A549 (cell line): ENCODE measurements at regions not wholly inside any gene's neighbourhood (a gene's known extent, or its start where the extent isn't known, plus 50 kb on each side); places are given as distances from the start of the nearest gene placed in this dataset.

Source experiments
- ATAC-seq, 2 experiments: fragments of 200-7000 bp in 1 of 2; fragments of >200 bp in 1 of 2; cut with Nextera tagmentation in 1 of 2; cut with Tn5 transposase in 1 of 2; 3 replicates each; pipeline versions ENCODE4 v1.8.0 to v1.9.1; 2018 to 2020; ENCODE audit warnings: mild to moderate bottlenecking in 1 of 2, moderate library complexity in 1 of 2
- CTCF ChIA-PET: fragments of 300-600 bp; sonication (Branson Sonifier 250); formaldehyde crosslinking; extraction: SDS; loops from one replicate; lab custom pipeline; 2021; ENCODE audit warnings: antibody characterized with exemption, inconsistent platforms; lab: Yijun Ruan, JAX
- POLR2A ChIA-PET: fragments of 350-600 bp; formaldehyde crosslinking; extraction: SDS; loops from one replicate; lab custom pipeline; 2021; ENCODE audit warnings: antibody characterized with exemption, inconsistent platforms; lab: Yijun Ruan, JAX
- DNase-seq, 2 experiments: peaks; one replicate each; pipeline versions ENCODE4 v3.0.0 to v3.0.0-alpha.2; 2011 to 2016; ENCODE audit warnings: low read depth in 1 of 2, low spot score in 1 of 2
- FAIRE-seq: peaks from 2 replicates; lab custom pipeline; 2011; peaks lifted over from hg19 to GRCh38; lab: Jason Lieb, UNC
- H3K27ac ChIP-seq, 2 experiments: fragments of >200 bp; sonication (Bioruptor Twin); formaldehyde crosslinking; 3 replicates each; pipeline ENCODE4 v1.5.1; 2016 to 2017
- H3K4me1 ChIP-seq: fragments of >200 bp; sonication (Bioruptor Twin); formaldehyde crosslinking; 3 replicates; pipeline ENCODE4 v1.6.1; 2016
- H3K4me2 ChIP-seq: fragments of >200 bp; sonication (Bioruptor Twin); formaldehyde crosslinking; 3 replicates; pipeline ENCODE4 v1.6.1; 2016
- H3K4me3 ChIP-seq: fragments of >200 bp; sonication (Bioruptor Twin); formaldehyde crosslinking; 3 replicates; pipeline ENCODE4 v1.5.1; 2016
- H3K9me3 ChIP-seq: fragments of >200 bp; sonication (Bioruptor Twin); formaldehyde crosslinking; 3 replicates; pipeline ENCODE4 v1.6.1; 2016
- BCL3 ChIP-seq: fragments of >200 bp; sonication (Bioruptor Twin); formaldehyde crosslinking; IDR thresholded peaks from 3 replicates; pipeline ENCODE4 v1.6.1; 2016
- BHLHE40 ChIP-seq: IDR thresholded peaks from 2 replicates; pipeline ENCODE4 v1.6.1; 2012; ENCODE audit warnings: low read depth, low read length, inconsistent platforms
- CBX2 ChIP-seq: fragments of 200-600 bp; sonication (generic); IDR thresholded peaks from 2 replicates; pipeline ENCODE4 v1.6.1; 2016; ENCODE audit warnings: low read depth, mild to moderate bottlenecking, borderline replicate concordance
- CBX8 ChIP-seq: fragments of 200-600 bp; sonication (generic); IDR thresholded peaks from 2 replicates; pipeline ENCODE4 v1.6.1; 2016
- CEBPB ChIP-seq, 2 experiments: fragments of >200 bp in 1 of 2; sonication (Bioruptor Twin) in 1 of 2; formaldehyde crosslinking in 1 of 2; IDR thresholded peaks; 2 replicates each; pipeline ENCODE4 v1.6.1; 2012 to 2016
- CHD2 ChIP-seq: fragments of 150-350 bp; IDR thresholded peaks from 2 replicates; pipeline ENCODE4 v1.6.1; 2014; ENCODE audit warnings: low read length; ENCODE audit not compliant: partially characterized antibody
- E2F6 ChIP-seq: IDR thresholded peaks from 2 replicates; pipeline ENCODE4 v1.6.1; 2012; ENCODE audit warnings: low read depth, borderline replicate concordance
- EHF ChIP-seq: fragments of 250-450 bp; sonication (Bioruptor Pico); IDR thresholded peaks from 2 replicates; pipeline ENCODE4 v1.5.0; 2020; ENCODE audit warnings: mild to moderate bottlenecking
- ESRRA ChIP-seq: fragments of 150-350 bp; IDR thresholded peaks from 2 replicates; pipeline ENCODE4 v1.6.1; 2014; ENCODE audit warnings: mild to moderate bottlenecking, low read length, borderline replicate concordance
- FOSL2 ChIP-seq, 2 experiments: fragments of 450-650 bp in 1 of 2; fragments of >200 bp in 1 of 2; sonication (Bioruptor Twin) in 1 of 2; formaldehyde crosslinking; IDR thresholded peaks; 2 replicates each; pipeline versions ENCODE4 v1.5.0 to v1.6.1; 2016 to 2020; ENCODE audit warnings: mild to moderate bottlenecking in 1 of 2, moderate library complexity in 1 of 2
- HDAC2 ChIP-seq: fragments of 200-600 bp; sonication (generic); IDR thresholded peaks from 2 replicates; pipeline ENCODE4 v1.6.1; 2016
- HES2 ChIP-seq: fragments of >200 bp; sonication (Bioruptor Twin); formaldehyde crosslinking; IDR thresholded peaks from 2 replicates; pipeline ENCODE4 v1.6.1; 2016
- HEYL ChIP-seq: fragments of 250-450 bp; sonication (Bioruptor Pico); IDR thresholded peaks from 2 replicates; pipeline ENCODE4 v1.8.0; 2021; ENCODE audit warnings: mild to moderate bottlenecking, moderate library complexity
- JUNB ChIP-seq: fragments of >200 bp; sonication (Bioruptor Twin); formaldehyde crosslinking; IDR thresholded peaks from 2 replicates; pipeline ENCODE4 v1.6.1; 2016
- MAFK ChIP-seq: fragments of 450-650 bp; IDR thresholded peaks from 2 replicates; pipeline ENCODE4 v1.6.1; 2014; ENCODE audit not compliant: partially characterized antibody
- MYC ChIP-seq: IDR thresholded peaks from 2 replicates; pipeline ENCODE4 v1.6.1; 2012; ENCODE audit warnings: mild to moderate bottlenecking, inconsistent platforms, low read length, improper control_type of control experiment, borderline replicate concordance
- NR3C1 ChIP-seq: fragments of >200 bp; sonication (Bioruptor Twin); formaldehyde crosslinking; IDR thresholded peaks from 3 replicates; pipeline ENCODE4 v1.6.1; 2017
- PHF8 ChIP-seq: fragments of 200-600 bp; sonication (generic); IDR thresholded peaks from 2 replicates; pipeline ENCODE4 v1.6.1; 2016; ENCODE audit warnings: low read depth, mild to moderate bottlenecking, antibody characterized with exemption, moderate library complexity, borderline replicate concordance
- POLR2A ChIP-seq: IDR thresholded peaks from 2 replicates; pipeline ENCODE4 v1.6.1; 2012; ENCODE audit warnings: mild to moderate bottlenecking, low read length
- POLR2AphosphoS2 ChIP-seq: conservative IDR thresholded peaks from 2 replicates; pipeline ENCODE4 v1.6.1; 2012; ENCODE audit warnings: low read length, improper control_type of control experiment, inconsistent platforms
- RARB ChIP-seq: fragments of 250-450 bp; sonication (Bioruptor Pico); IDR thresholded peaks from 2 replicates; pipeline ENCODE4 v1.8.0; 2021; ENCODE audit warnings: mild to moderate bottlenecking, moderate library complexity
- RCOR1 ChIP-seq: fragments of 150-350 bp; IDR thresholded peaks from 2 replicates; pipeline ENCODE4 v1.6.1; 2014; ENCODE audit warnings: antibody characterized with exemption, low read length, low read depth
- SREBF2 ChIP-seq: fragments of 450-650 bp; IDR thresholded peaks from 2 replicates; pipeline ENCODE4 v1.6.1; 2014; ENCODE audit warnings: mild to moderate bottlenecking, moderate library complexity
- USF2 ChIP-seq: fragments of 450-650 bp; IDR thresholded peaks from 2 replicates; pipeline ENCODE4 v1.6.1; 2014; ENCODE audit warnings: antibody characterized with exemption
- ZFP36 ChIP-seq: fragments of 450-650 bp; IDR thresholded peaks from 2 replicates; pipeline ENCODE4 v1.6.1; 2014; ENCODE audit warnings: borderline replicate concordance; ENCODE audit not compliant: partially characterized antibody
- ZSCAN20 ChIP-seq: fragments of 250-450 bp; sonication (Bioruptor Pico); IDR thresholded peaks from 2 replicates; pipeline ENCODE4 v1.8.0; 2022; ENCODE audit warnings: mild to moderate bottlenecking, moderate library complexity
- WGBS: methylation state at CpG from one replicate; pipeline ENCODE4 v1.1.6; 2017; ENCODE audit errors: missing lambda C conversion rate; 5-methylcytosine and 5-hydroxymethylcytosine counted together

GRCh38 chr20:16209951-16210361, 363.3 kb downstream of the KIF16B start (continued):
- no peak for TF ChIP-seq BCL3
- TF ChIP-seq FOSL2 (IDR thresholded peaks at IDR 0.05): no peak
- TF ChIP-seq FOSL2 (CRISPR knock-in tag; IDR thresholded peaks at IDR 0.05): no peak
- TF ChIP-seq RCOR1: no peak
- TF ChIP-seq BHLHE40: no peak

GRCh38 chr20:16209357-16209756, 363.9 kb downstream of the KIF16B start:
- Histone ChIP-seq H3K4me1 (no peaks in the 10 kb centered on the region), H3K4me3 (no peak overlapping the region), H3K9me3 (no peaks in the 10 kb centered on the region), H3K27ac (no peak overlapping the region), H3K4me2 (no peak overlapping the region)
- ATAC-seq (no peak), FAIRE-seq (no peak), DNase-seq (no peak)
- CTCF ChIA-PET: no interaction called here
- 0% methylated on average over 2 of the region's 2 CpGs for WGBS
- TF ChIP-seq HEYL (CRISPR knock-in tag): no peak
- no peak for TF ChIP-seq FOSL2 (IDR thresholded peaks at IDR 0.05)
- TF ChIP-seq FOSL2 (CRISPR knock-in tag; IDR thresholded peaks at IDR 0.05): no peak
- no peak for TF ChIP-seq HDAC2
- TF ChIP-seq CBX8: no peak
- TF ChIP-seq CBX2: no peak
- TF ChIP-seq POLR2A: no peak
- TF ChIP-seq MYC: no peak
- no peak for TF ChIP-seq E2F6
- POLR2A ChIA-PET: no interaction called here

- ChIA-PET CTCF (no interaction called here), POLR2A (no interaction called here)
- FAIRE-seq: no peak
- 31% methylated on average over 4 of the region's 4 CpGs for WGBS
- Histone ChIP-seq H3K4me2 (no peak overlapping the region), H3K4me3 (no peak overlapping the region), H3K9me3 (no peaks in the 10 kb centered on the region), H3K4me1 (no peaks in the 10 kb centered on the region), H3K27ac (no peak overlapping the region)
- TF ChIP-seq ZSCAN20 (CRISPR knock-in tag) (no peak), USF2 (peak; percentile 69)
- no peak for ATAC-seq
- no peak for DNase-seq
These were observed 364.8 kb downstream of the KIF16B start for GRCh38 chr20:16208443-16208842.

- CTCF ChIA-PET: no interaction called here
- H3K4me2 ChIP-seq: no peak overlapping the region
- 11% methylated on average over 3 of the region's 3 CpGs for WGBS
- DNase-seq: no peak
- no peak for TF ChIP-seq HES2
- TF ChIP-seq MYC: no peak
- TF ChIP-seq POLR2AphosphoS2: no peak
- TF ChIP-seq ESRRA: no peak
- TF ChIP-seq JUNB: no peak
- no peak for TF ChIP-seq RARB (CRISPR knock-in tag)
- TF ChIP-seq CHD2: no peak
- no peak for TF ChIP-seq BCL3
- TF ChIP-seq PHF8: no peak
- no peak for TF ChIP-seq MAFK
- no peak for TF ChIP-seq ZSCAN20 (CRISPR knock-in tag)
- TF ChIP-seq HDAC2: no peak
- TF ChIP-seq ZFP36: no peak
- no peak for TF ChIP-seq EHF (CRISPR knock-in tag)
- TF ChIP-seq SREBF2: no peak
- no peak for TF ChIP-seq NR3C1
- TF ChIP-seq CEBPB (IDR thresholded peaks at IDR 0.05): no peak
- no peak for TF ChIP-seq BHLHE40
- no peak for TF ChIP-seq POLR2A
- TF ChIP-seq, all 56 proteins: peak for 0
- no peak overlapping the region for H3K4me3 ChIP-seq
- no peak overlapping the region for H3K27ac ChIP-seq
- H3K4me1 ChIP-seq: no peaks in the 10 kb centered on the region
- H3K9me3 ChIP-seq: no peaks in the 10 kb centered on the region
- POLR2A ChIA-PET: no interaction called here
- ATAC-seq (peak in 1 of 2 experiments; percentile 45; a peak in 1 of 6 replicates), FAIRE-seq (no peak)
These were observed 366.4 kb downstream of the KIF16B start for GRCh38 chr20:16206817-16207216.
